Stimulated activated CD4-positive, alpha-beta T cell treated with anti-CD3 and anti-CD28 coated beads, Interleukin-1b, Interleukin-23, amount 100 ng/mL, for 4 hours (primary cell): ENCODE measurements at regions not wholly inside any gene's neighbourhood (a gene's known extent, or its start where the extent isn't known, plus 50 kb on each side); places are given as distances from the start of the nearest gene placed in this dataset.

Experiments used
- DNase-seq, 2 donors: peaks; one replicate each; pipeline ENCODE4 v3.0.0-alpha.2; 2020; ENCODE audit warnings: low read depth in 2 of 2

DNA sequence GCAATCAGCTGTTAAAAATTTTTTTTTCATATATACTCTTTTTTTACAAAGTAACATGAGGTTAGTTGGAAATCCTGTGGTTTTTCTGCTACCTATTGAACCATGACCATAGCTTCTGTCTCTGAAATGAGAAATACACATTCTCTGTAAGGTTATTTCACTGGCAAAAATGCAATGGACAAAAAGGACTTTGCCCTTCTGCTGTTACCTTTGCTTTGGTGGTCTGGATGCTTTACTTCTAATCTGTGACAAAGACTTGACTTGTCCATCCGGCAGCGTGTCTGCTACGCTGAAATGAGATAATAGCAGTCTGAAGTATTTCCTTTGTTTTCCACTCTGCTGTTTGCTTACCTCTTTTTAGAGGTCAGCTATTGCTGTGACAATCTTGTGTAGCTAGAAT, 412.8 kb downstream of the SLITRK6 start:
- DNase-seq: no peak

GRCh38 chr13:85383291-85383690, 415.9 kb downstream of the SLITRK6 start:
- no peak for DNase-seq

- no peak for DNase-seq
Measured at GRCh38 chr13:85381082-85381481, 418.1 kb downstream of the SLITRK6 start.

DNA sequence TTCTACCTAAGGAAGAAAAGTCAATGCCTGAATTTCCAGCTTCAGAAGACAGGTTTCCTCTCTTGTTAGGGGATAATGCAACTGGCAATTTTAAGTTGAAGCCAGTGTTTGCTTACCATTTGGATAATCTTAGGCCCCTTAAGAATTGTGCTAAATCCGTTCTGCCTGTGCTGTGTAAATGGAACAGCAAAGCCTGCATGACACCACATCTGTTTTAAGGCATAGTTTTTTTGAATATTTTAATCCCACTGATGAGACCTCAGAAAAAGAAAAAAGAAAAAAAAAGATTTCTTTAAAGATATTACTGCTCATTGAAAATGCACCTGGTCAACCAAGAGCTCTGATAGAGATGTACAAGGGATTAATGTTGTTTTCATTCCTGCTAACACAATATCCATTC, 419.2 kb downstream of the SLITRK6 start:
- no peak for DNase-seq

DNA sequence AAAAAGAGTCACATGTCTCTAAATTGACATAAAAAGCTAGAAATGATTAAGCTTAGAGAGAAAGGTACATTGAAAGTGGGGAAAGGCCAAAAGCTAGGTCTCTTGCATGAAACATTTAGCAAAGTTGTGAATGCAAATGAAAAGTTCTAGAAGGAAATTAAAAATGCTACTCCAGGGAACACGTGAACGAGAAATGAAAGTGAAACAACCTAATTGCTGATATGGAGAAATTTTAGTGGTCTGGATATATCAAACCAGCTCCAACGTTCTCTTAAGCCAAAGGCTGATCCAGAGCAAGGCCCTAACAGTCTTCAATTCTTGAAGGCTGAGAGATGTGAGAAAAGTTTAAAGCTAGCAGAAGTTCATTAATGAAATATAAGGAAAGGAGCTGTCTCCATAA, 419.8 kb downstream of the SLITRK6 start:
- no peak for DNase-seq

GRCh38 chr13:85377783-85378182, 421.4 kb downstream of the SLITRK6 start:
- no peak for DNase-seq

DNA sequence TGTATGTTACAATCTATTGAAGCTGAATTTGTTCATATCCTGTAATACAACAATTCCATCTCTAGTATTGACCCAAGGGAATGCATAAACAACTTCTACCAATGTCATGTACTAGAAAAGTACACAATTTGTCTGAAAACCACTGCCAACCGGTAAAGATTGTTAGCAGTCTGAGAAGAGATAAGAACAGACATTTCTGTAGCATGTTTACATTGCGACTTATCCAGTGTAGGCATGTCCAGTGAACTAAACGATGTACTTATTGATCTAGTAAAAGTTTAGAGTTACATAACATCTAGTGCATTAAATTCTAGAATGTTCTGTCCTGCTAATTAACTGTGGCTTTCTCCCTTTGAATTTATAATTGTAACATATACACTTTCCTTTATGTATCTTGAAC, 425.9 kb downstream of the SLITRK6 start:
- no peak for DNase-seq

- no peak for DNase-seq
Measured at GRCh38 chr13:85371254-85371653, 428.0 kb downstream of the SLITRK6 start.

- DNase-seq: no peak
Measured at GRCh38 chr13:85368686-85369085, 430.5 kb downstream of the SLITRK6 start.

GRCh38 chr13:85367887-85368286, 431.3 kb downstream of the SLITRK6 start:
- no peak for DNase-seq

DNA sequence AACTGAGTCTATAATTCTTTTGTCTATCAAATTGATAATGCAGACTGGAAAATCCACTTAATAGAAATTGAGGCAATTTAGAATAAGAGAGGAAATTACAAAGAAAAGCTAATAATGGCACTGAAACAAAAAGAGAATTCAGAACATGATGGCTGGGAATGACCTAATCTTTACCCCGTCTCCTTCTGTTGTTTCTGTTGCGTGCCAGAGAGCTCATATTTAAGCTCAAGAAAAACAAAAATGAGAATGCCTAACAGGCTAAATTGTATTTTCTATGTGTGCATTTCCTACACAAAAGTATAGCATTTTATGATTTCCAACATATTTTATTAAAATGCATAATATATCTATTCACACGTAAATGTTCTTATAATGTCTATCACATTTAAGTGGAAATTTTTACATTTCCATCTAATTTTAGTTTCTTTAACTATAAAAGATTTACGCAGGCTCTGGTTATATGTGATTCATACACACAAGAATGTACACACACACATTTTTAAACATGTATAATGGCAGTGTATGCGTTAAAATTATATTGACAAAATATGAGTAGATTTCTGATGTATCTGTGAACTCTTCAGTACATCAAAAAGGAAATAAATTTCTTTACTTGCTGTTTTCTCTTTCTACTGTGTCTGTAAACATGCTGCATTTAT, 432.3 kb downstream of the SLITRK6 start:
- no peak for DNase-seq

GRCh38 chr13:85363504-85363903, 435.7 kb downstream of the SLITRK6 start:
- DNase-seq: no peak

DNA sequence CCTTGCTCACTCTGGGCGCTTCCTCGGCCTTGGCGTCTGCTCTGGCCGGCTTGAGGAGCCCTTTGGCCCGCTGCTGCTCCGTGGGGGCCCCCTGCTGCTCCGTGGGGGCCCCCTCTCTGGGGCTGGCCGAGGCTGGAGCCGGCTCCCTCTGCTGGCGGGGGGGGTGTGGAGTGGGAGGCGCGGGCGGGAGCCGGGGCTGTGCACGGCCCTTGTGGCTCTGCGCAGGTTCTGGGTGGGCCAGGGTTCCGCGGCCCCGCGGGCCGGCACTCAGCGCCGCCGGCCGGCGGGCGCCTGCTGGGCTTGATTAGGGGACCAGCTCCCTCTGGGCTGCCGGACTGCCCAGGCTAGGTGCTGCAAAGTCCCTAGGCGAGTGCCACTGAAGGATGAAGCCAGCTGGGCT, 436.2 kb downstream of the SLITRK6 start:
- no peak for DNase-seq

GRCh38 chr13:85347251-85347650, 452.0 kb downstream of the SLITRK6 start:
- no peak for DNase-seq

GRCh38 chr13:85334187-85334586, 465.0 kb downstream of the SLITRK6 start:
- DNase-seq: no peak

DNA sequence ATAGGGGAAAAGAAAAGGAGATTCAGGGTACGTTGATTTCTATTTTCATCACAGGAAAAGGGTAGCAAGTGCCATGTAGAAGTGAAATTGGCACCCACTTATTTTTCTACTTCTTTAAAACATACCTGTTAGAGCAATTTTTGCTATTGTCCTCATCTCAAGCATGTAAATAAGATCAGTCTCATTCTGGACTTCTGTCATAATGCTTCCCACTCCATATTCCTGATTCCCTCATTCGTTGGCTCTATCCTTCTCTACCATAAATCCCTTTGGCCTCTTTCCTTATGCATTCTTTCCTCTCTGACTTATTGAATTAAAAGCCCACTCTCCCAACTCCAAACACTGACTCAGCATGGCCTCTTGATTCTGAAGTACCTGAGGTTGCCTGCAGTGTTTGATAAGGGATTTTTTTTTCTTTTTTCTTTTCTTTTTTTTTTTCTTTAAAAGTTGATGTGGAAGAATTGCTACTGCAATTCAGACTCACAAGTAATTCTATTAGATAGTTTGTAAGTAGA, 465.7 kb downstream of the SLITRK6 start:
- no peak for DNase-seq

DNA sequence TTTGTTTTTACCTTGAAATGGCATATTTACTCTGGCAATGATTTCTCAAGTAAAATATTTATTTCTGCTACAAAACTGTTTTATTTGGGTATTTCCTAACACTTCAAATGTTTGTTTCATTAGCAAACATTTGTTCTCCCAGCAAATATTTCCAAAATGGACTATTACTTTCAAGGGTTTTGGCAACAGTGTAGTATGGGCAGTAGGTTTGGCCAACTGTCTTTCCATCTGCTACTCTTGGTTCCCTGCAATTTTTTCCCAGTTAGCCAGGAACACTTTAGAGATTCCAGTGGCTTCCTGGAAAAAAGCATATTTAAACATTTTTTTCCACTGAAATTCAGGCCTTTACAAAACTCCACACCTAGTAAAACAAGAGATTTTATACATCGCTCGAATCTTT, 466.6 kb downstream of the SLITRK6 start:
- no peak for DNase-seq

- DNase-seq: no peak
Measured at GRCh38 chr13:85321734-85322133, 477.5 kb downstream of the SLITRK6 start.

DNA sequence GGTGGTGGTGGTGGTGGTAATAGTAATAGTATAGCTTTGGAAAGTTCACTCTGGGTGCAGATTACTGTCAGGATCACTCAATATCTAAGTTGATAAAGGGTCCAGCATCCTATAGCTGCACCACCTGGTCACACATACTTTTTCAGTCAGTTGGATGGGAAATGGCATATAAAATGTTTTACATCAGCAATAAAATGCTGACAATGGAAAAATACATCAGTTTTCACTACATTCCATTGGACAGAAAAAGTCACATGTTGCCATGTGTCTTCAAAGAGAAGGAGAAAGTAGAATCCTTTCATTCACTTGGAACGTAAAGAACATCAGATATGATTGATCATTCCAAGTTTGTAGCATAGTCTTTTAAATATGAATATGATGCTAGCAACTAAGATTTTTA, 481.4 kb downstream of the SLITRK6 start:
- DNase-seq: no peak

GRCh38 chr13:85316506-85317025, 482.7 kb downstream of the SLITRK6 start:
- no peak for DNase-seq

GRCh38 chr13:85314686-85315085, 484.5 kb downstream of the SLITRK6 start:
- no peak for DNase-seq

DNA sequence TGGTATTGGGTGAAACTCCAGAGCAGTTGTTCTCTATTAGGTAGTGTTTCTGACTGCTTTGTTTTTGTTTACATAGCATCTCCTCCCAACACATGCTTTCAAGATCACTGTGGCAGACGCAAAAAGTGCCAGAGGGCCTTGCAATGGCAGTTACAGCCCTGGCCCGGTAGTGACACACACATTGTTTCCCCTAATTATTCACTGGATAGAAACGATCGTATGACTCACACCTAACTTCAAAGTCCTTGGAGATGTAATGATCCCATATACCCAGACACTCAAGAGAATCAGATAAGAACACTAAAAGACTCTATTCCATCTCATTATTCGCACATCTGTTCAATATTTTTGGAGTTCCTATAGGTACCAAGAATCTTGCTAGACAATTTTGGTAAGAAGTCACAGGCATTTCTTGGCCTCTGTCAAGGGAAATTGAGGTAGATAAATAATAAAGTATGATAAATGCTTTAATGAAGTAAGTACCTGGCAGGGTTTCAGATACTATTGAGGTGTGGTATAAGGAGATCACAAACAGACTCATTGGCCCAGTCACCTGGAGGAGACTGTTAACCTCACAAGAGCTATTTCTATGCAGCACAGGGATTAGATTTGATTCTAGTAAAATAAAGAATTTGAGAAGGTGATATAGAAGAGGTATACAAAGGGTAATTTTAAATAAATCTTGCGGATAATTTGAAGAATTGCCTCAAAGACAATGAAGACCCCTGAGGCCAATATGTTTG, 485.3 kb downstream of the SLITRK6 start:
- DNase-seq: no peak

- no peak for DNase-seq
Measured at GRCh38 chr13:85312071-85312470, 487.1 kb downstream of the SLITRK6 start.
